Hypothalamus (tissue), 51 donors: ENCODE measurements at regions not wholly inside any gene's neighbourhood (a gene's known extent, or its start where the extent isn't known, plus 50 kb on each side); places are given as distances from the start of the nearest gene placed in this dataset.
"Not testable (repeated sequence)": the region's sequence is repeated elsewhere in the genome, so short reads cannot be mapped to it uniquely, and the experiment has no call there.

ENCODE experiments used
- DNase-seq, 51 donors: peaks; one replicate each; lab custom pipeline; 2025; lab: John Stamatoyannopoulos, UW

GRCh38 chr10:129040377-129040776 lies 426.7 kb upstream of the MGMT start:
- no peak for DNase-seq

DNA sequence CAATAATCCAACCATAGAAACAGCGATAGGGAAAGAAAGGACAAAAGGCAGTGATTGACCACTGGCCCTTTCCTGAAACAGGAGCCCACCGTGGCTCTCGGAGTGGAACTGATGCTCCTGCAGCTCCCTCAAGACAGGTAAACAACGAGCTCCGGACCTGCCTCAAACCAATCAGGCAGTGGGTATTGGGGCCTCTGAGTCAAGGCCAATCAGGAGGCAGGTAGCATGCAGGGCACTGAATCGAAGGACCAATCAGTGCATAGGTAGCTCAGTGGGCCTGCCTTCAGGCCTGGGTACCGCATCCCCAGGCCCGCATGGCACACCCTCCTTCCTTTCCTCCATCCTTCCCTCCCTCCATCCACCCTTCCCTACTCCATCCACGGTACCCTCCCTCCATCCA lies 425.1 kb upstream of the MGMT start:
- no peak for DNase-seq

DNA sequence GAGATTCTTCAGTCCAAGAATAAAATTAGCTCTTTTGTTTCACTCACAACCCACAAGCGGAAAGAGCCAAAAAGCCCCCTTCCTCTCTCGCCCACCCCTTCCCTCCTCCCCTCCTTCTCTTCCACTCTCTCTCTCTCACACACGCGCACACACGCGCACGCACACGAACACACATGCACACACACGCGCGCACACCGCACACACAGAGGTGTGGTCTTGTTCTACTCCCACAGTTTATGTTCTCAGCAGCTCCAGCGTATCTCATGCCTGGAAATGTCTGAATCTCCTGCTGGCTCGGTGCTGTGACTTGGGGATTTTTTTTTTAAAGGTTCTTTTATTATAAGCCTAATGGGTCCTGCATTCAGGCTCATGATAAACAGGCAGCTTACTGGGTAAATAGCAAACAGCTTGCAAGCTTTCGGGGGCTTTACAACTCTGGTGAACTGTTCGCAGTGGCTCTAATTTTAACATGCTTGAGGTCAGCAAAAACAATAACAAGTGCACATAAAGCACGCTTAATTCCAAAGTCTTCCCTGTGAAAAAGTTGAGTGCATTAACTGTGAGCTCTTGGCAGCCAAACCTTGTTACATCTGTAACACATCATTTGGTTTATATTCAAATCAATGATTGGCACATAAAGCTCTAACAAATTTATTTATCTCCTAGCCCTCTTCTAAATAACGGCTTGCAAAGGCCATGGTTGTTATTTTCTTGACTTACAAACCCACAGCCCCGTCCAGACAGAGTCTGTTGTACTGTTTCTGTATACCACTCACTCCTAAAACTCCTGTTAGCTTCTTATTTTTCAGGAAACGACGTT lies 424.1 kb upstream of the MGMT start:
- no peak for DNase-seq

DNA sequence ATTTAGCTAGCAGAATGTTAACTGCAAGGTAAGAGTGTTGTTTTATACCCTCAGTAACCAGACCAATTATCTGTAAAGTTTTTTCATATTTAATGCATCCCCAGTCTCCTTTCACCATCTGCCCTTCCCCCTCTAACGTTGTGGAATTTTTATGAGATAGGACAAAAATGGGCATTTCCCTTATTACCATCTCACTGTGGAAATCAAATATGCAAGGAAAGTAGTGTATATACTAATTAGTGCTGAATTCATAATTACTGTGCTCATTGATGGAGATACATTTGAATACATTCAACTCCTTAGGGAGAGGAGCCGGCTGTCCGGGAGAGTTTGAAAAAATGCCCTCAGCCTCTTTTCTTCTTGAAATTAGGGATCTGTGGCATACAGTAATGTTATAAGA lies 423.4 kb upstream of the MGMT start:
- no peak for DNase-seq

DNA sequence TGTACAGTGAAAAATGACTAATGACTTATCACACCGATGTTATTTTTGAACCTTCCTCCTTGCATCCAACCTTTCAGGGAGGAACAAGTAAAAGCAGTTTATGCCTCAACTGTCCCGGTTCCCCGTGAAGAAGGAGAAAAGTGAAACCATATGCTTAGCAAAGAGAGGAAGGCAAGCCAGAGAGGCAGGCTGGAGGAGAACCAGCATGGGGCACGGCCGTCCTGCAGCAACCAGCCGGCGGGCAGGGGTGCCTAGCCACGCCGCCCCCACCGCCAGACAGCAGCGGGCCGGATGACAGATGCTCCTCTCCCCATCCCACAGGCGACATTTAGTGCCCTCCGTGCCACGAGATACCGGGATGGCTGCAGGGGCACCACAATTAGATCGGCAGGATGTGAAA lies 421.4 kb upstream of the MGMT start:
- DNase-seq = no peak

- DNase-seq = no peak
Observed at GRCh38 chr10:129046065-129046681, 420.9 kb upstream of the MGMT start.

DNA sequence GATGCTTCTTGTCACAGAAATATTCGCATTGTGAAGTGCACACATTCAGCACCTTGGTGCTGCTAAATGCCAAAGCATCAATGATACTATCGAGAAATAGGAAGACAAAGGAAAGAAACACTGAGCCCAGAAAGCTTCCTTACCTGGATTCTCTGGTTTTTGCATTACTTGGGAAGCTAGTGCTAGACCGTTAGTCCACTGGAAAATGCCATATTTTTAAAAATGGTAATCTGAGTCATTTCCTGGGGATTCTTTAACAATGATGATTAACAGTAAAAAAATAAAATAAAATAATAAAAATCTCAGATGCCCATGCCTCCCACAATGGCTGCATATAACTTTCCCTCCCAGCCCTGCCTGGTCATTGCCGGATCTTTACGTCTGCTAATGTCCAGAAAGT lies 420.1 kb upstream of the MGMT start:
- no peak for DNase-seq

DNA sequence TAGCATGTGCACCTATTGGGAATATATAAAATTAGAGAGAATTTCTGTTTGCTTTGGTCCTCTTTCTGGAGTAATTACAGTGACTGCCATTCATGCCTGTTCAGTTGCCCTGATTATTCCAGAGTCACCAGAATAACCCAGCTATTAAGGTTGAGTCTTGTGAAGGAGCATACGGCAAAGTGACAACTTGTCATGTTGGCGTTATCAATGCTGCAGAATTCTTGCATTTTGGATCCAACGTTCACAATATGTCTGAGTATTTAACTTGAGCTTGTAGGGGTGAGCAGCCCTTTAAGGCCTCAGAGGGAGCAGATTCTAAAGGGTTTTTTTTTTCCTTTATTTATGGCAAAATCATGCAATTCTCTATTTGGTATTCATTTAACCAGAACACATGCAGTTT lies 419.4 kb upstream of the MGMT start:
- DNase-seq = no peak

DNA sequence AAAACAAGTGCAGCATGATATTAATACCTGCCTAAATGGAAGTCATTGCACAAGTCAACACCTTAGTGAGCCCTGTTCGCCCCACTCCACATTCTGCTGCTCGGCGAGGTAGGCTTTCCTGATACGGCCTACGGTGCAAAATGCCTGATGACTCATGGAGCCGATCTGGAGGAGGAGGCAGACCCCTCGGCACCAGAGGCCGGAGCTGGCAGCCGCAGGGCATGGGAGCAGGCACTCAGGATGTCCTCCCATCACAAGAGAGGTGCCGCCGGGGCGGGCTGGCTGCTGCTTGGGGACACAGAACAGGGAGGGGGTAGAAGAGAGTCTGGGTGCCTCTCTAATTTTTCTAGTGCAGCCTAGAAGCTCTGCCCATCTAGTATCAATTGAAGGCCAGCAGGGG lies 418.5 kb upstream of the MGMT start:
- DNase-seq = no peak

DNA sequence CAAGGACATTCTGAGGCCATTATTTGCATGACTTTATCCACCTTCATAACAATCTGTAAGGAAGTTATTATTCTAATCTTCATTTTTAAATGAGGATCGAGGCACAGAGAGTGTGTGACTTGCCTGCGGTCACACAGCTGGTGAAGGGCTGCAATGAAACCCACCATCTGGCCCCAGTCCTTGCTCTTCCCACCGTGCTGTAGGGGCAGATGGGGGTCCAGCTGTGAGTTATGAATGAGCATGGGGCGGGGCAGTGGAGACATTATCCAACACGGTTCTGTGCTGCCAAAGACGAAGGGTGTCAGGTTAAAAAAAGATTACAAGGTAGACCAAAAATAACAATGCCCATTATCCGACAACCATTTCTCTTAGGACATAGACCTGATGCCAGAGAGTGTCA lies 417.5 kb upstream of the MGMT start:
- DNase-seq = no peak

DNA sequence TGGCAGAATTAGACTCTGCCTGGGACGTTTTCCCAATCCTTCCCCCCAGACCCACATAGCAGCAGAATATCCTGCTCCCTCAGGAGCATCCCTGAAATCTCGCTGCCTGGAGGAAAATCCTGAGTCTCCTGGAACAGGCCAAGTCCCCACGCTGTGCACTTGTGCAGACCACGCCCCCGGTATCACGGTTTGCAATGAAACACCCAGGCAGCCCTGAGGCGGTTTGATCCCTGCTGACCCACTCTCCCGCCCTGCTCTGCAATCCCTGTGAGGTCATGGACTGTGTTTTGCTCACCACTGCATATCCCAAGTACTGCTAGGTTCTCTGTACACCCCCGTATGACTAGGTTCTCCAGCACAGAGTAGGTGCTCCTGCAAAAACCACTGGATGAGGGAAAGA lies 411.8 kb upstream of the MGMT start:
- DNase-seq = no peak

DNA sequence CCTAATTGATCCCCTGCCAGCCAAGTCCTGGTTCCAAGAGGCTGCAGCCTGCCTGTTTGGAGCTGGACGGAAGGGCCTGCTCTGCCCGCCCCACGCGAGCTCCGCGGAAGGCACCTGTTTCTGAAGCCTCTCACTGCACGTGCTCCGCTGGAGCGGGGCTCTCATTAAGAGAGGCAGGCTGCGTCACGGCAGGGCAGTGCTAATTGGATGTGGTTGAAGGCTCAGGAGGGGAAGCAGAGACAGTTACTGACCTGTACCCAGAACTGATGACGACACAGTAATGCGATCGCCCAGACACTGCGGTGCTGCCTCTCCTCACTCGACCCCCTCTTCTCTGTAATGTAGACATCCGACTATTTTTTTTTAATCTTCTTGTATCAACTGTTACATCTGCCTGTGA lies 411.1 kb upstream of the MGMT start:
- DNase-seq = no peak

DNA sequence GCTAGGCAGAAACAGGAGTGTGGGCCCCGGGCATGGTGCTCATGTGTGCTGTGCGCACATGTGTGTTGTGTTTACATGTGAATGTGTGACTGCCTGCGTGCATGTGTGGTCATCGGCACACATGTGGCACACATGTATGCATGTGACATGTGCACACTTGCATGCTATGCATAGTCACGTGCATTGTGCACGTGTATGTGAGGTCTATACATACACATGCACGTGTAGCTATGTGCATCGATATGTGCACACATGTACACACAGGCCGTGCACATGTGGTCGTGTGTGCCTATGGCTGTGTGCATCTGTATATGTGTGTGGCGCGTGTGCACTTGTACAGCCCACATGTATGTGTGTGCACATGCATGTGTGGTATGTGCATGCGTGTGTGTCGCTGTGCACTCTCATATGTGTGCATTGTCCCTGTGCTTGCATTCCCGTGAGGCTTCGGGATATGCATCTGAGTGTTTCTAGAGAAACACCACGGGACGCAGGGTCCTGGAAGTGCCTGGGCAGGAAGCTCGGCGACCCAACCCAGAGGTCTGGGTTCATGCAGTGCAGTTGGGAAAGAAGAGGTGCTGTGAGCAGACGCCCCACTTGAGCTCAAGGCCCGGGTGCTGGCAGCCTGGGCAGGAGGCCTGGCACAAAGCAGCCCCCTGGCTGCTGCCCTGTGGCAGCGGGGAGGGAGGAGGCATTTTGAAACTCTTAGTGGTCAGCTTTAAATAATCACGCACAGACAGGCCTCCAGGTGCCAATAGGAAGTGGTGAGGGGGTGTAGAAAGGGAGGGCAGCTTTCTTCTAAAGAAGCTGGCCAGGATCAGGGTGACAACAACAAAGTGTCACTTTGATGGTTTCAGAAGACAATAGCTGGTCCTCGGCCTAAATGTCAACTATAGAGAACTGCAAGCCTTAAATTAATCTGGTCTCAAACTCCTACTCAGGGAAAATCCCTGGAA lies 410.0 kb upstream of the MGMT start:
- DNase-seq = no peak

GRCh38 chr10:129057856-129058663 lies 409.0 kb upstream of the MGMT start:
- DNase-seq = no peak

DNA sequence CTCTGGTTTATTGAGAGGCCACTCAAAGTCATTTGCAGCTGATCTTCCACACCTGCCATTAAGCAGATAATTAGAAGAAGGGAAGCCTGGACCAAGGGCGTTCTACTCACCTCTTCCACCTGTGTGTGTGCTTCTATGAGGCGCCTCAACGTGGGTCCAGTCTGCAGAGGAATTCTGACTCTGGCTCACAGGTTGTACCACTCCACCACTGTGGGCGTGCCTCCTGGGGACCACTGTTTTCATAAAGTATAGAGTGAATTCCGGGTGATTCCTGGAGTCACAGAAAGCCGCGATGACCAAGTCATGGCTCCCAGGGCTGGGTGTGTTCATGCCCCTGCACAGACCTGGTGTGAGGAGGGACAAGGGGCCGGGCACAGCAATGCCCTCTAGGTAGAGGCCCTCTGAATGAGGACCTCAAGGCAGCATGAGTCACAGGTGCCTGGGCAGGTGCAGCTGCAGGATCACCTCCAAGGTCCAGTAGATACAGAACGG lies 408.3 kb upstream of the MGMT start:
- DNase-seq = no peak

DNA sequence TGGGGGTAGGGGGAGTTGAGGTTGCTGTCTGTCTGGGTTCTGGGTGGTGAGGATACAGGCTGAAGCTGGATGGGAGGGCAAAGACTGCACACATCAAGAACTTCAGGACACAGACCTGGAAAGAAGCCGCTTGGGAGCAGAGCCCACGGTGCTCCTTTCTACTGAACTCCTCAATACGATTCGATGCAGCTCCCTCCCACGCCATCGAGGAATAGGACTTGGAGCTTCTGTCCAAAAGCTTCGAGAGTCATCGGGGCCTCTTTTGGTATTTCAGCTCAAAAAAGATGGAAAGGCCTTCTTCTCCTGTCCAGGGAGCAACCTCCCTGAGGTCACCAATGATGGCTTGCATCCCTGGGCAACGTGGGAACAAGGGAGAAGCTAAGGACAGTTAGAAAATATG lies 407.1 kb upstream of the MGMT start:
- no peak for DNase-seq

DNA sequence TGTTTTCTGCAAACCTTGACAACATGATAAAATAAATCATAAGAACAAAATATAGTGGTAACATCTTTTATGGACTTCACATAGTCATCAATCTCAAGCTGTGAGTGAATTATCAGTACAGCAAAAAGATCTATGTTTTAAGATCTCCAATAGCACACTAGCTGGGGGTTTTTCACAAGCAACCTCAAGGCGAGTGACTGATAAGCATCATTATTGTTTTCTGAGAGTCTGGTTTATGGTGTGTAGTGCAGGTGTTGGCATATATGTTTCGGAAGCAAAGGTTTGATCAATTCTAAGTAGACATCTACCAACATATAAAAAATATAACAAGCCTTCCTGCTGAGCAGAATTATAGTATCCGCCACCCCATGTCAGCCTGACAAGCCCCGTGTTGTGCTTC lies 403.8 kb upstream of the MGMT start:
- no peak for DNase-seq

- DNase-seq = no peak
Observed at GRCh38 chr10:129063877-129064276, 403.2 kb upstream of the MGMT start.

DNA sequence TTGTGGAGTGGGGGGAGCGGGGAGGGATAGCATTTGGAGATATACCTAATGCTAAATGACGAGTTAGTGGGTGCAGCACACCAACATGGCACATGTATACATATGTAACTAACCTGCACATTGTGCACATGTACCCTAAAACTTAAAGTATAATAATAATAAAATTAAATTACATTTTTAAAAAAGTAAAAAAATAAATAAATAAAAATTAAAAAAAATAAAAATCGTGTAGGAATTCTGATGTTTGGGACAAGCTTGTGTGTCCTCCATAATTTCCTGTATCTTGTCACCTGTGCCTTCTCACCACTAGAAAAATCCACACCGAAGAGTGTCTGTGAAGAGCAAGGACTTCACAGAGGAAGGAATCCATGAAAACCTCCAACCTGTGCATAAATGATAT lies 400.5 kb upstream of the MGMT start:
- not testable (repeated sequence) for DNase-seq

GRCh38 chr10:129071411-129071810 lies 395.6 kb upstream of the MGMT start:
- not testable (repeated sequence) for DNase-seq
